K562 (cell line): ENCODE measurements at regions not wholly inside any gene's neighbourhood (a gene's known extent, or its start where the extent isn't known, plus 50 kb on each side); places are given as distances from the start of the nearest gene placed in this dataset.

Experiments used
- ATAC-seq: fragments of 200-7000 bp; cut with Tn5 transposase; 3 replicates; pipeline ENCODE4 v1.9.1; 2020; ENCODE audit warnings: moderate library complexity
- BruUV-seq: library from RNA; stranded (reverse); fragments of 400-500 nt; replicated peaks from 2 replicates; lab custom pipeline; 2021; lab: Mats Ljungman, UMichigan
- CTCF ChIA-PET: fragments of 300-600 bp; formaldehyde crosslinking; extraction: SDS; loops from one replicate; lab custom pipeline; 2021; ENCODE audit warnings: low intra/inter-chr PET ratio; lab: Yijun Ruan, JAX
- POLR2A ChIA-PET: fragments of 300-600, 350-650 bp; sonication (Branson Sonifier 250); formaldehyde crosslinking; extraction: SDS; loops from one replicate; lab custom pipeline; 2021; ENCODE audit warnings: antibody characterized with exemption, inconsistent platforms; lab: Yijun Ruan, JAX
- DNase-seq, 4 experiments: peaks; one replicate each; pipeline versions ENCODE4 v3.0.0 to v3.0.0-alpha.2; 2011 to 2018; ENCODE audit warnings: low spot score in 3 of 4, mixed read lengths in 3 of 4; ENCODE audit errors: extremely low read depth in 1 of 4
- FAIRE-seq: peaks from 2 replicates; lab custom pipeline; 2011; peaks lifted over from hg19 to GRCh38; lab: Jason Lieb, UNC
- H2AFZ ChIP-seq: 2 replicates; pipeline ENCODE4 v1.6.0; 2011; ENCODE audit warnings: low read depth, low read length, control low read depth, inconsistent platforms
- H3K27ac ChIP-seq: fragments of 200-600 bp; 3 replicates; pipeline ENCODE4 v1.8.0; 2011; ENCODE audit warnings: low read depth, mild to moderate bottlenecking, control low read depth, inconsistent platforms, low read length, moderate library complexity, mixed read lengths; ENCODE audit errors: extremely low read depth
- H3K27me3 ChIP-seq, 2 experiments: fragments of 300-600 bp in 1 of 2; 2 replicates in 1 of 2; 3 replicates in 1 of 2; pipeline versions ENCODE4 v1.6.0 to v1.8.0; 2011; ENCODE audit warnings: inconsistent platforms in 2 of 2, low read length in 2 of 2, mild to moderate bottlenecking in 1 of 2, mixed read lengths in 1 of 2, moderate library complexity in 1 of 2; ENCODE audit not compliant: control insufficient read depth in 2 of 2, insufficient read depth in 2 of 2
- H3K36me3 ChIP-seq: fragments of 300-600 bp; 3 replicates; pipeline ENCODE4 v1.8.0; 2011; ENCODE audit warnings: mild to moderate bottlenecking, low read length, inconsistent platforms; ENCODE audit not compliant: control insufficient read depth, insufficient read depth
- H3K4me1 ChIP-seq, 2 experiments: fragments of 200-600 bp in 1 of 2; replicated peaks in 1 of 2; 2 replicates in 1 of 2; 3 replicates in 1 of 2; pipeline versions ENCODE4 v1.5.1 to v1.8.0; 2011; ENCODE audit warnings: inconsistent platforms in 2 of 2, low read length in 2 of 2, mild to moderate bottlenecking in 1 of 2, mixed read lengths in 1 of 2, moderate library complexity in 1 of 2; ENCODE audit not compliant: control insufficient read depth in 2 of 2, insufficient read depth in 2 of 2
- H3K4me2 ChIP-seq: 2 replicates; pipeline ENCODE4 v1.6.1; 2011; ENCODE audit warnings: low read length, control low read depth, inconsistent platforms, mixed read lengths; ENCODE audit not compliant: insufficient read depth
- H3K4me3 ChIP-seq: fragments of 200-600 bp; sonication (generic), shearing (Covaris generic); 2 replicates; pipeline ENCODE4 v1.5.1; 2016; ENCODE audit warnings: control low read depth, inconsistent platforms
- H3K79me2 ChIP-seq: fragments of 200-600 bp; 3 replicates; pipeline ENCODE4 v1.8.0; 2011; ENCODE audit warnings: low read length, inconsistent platforms; ENCODE audit not compliant: control insufficient read depth, insufficient read depth
- H3K9ac ChIP-seq, 2 experiments: 2 replicates each; pipeline versions ENCODE4 v1.6.0 to v1.6.1; 2011; ENCODE audit warnings: low read depth in 2 of 2, low read length in 2 of 2, control low read depth in 1 of 2, inconsistent platforms in 1 of 2, mild to moderate bottlenecking in 1 of 2, mixed read lengths in 1 of 2; ENCODE audit not compliant: insufficient read depth in 1 of 2
- H3K9me1 ChIP-seq: one replicate; pipeline ENCODE4 v1.6.0; 2011; ENCODE audit warnings: inconsistent platforms, mild to moderate bottlenecking, low read length, moderate library complexity; ENCODE audit not compliant: control insufficient read depth, insufficient read depth
- H3K9me3 ChIP-seq: replicated peaks from 2 replicates; pipeline ENCODE4 v1.5.1; 2011; ENCODE audit warnings: low read depth, low read length, inconsistent platforms; ENCODE audit not compliant: control insufficient read depth, insufficient read depth
- H4K20me1 ChIP-seq: replicated peaks from 2 replicates; pipeline ENCODE4 v1.6.1; 2011; ENCODE audit warnings: low read length, inconsistent platforms, mixed read lengths; ENCODE audit not compliant: control insufficient read depth, insufficient read depth
- ARID3A ChIP-seq: IDR thresholded peaks from 2 replicates; pipeline ENCODE4 v1.6.1; 2012; ENCODE audit warnings: low read depth, low read length, improper control_type of control experiment, borderline replicate concordance
- CSDE1 ChIP-seq, 2 experiments: fragments of 450-650 bp; IDR thresholded peaks; 2 replicates each; pipeline ENCODE4 v1.6.1; 2016; ENCODE audit warnings: mild to moderate bottlenecking in 1 of 2
- DMBX1 ChIP-seq: fragments of 250-450 bp; sonication (Bioruptor Pico); IDR thresholded peaks from 2 replicates; pipeline ENCODE4 v1.8.0; 2022; ENCODE audit warnings: inconsistent platforms, mild to moderate bottlenecking, moderate library complexity, borderline replicate concordance
- IFI16 ChIP-seq: fragments of 250-450 bp; sonication (Bioruptor Pico); IDR thresholded peaks from 2 replicates; pipeline ENCODE4 v2.1.2; 2022; ENCODE audit warnings: mild to moderate bottlenecking, inconsistent platforms
- POLR2B ChIP-seq: fragments of 450-650 bp; IDR thresholded peaks from 2 replicates; pipeline ENCODE4 v1.6.1; 2018; ENCODE audit warnings: low read depth; ENCODE audit not compliant: partially characterized antibody
- RBM14 ChIP-seq: fragments of 200-400 bp; formaldehyde crosslinking; IDR thresholded peaks from 2 replicates; pipeline ENCODE4 v1.6.1; 2018; ENCODE audit warnings: low read depth, mild to moderate bottlenecking, low read length, moderate library complexity, borderline replicate concordance; ENCODE audit not compliant: insufficient read depth
- RNF219 ChIP-seq: fragments of 250-450 bp; sonication (Bioruptor Pico); IDR thresholded peaks from 2 replicates; pipeline ENCODE4 v1.5.0; 2022; ENCODE audit warnings: mild to moderate bottlenecking
- SIN3B ChIP-seq: fragments of 450-650 bp; IDR thresholded peaks from 2 replicates; pipeline ENCODE4 v1.6.1; 2017; ENCODE audit warnings: low read depth, mild to moderate bottlenecking, moderate library complexity
- SUPT5H ChIP-seq: fragments of 450-650 bp; IDR thresholded peaks from 2 replicates; pipeline ENCODE4 v1.6.1; 2016
- XRCC3 ChIP-seq: fragments of 450-650 bp; IDR thresholded peaks from 2 replicates; pipeline ENCODE4 v1.6.1; 2017; ENCODE audit warnings: mild to moderate bottlenecking, moderate library complexity
- ZNF449 ChIP-seq: fragments of 250-450 bp; sonication (Bioruptor Pico); IDR thresholded peaks from 2 replicates; pipeline ENCODE4 v1.8.0; 2022; ENCODE audit warnings: moderate library complexity, mild to moderate bottlenecking, inconsistent platforms
- ZNF76 ChIP-seq: fragments of 250-450 bp; sonication (Bioruptor Pico); IDR thresholded peaks from 2 replicates; pipeline ENCODE4 v1.4.0; 2020; ENCODE audit warnings: mild to moderate bottlenecking, moderate library complexity, borderline replicate concordance
- ZNF766 ChIP-seq: fragments of 200-800 bp; sonication (Bioruptor generic); conservative IDR thresholded peaks from 2 replicates; pipeline ENCODE4 v1.6.1; 2016; ENCODE audit warnings: missing genetic modification characterization, missing compliant biosample characterization
- WGBS: fragments of 100-300 bp; shearing (Covaris generic); methylation state at CpG from one replicate; pipeline ENCODE4 v1.1.6; 2016; ENCODE audit warnings: low coverage, mixed read lengths; ENCODE audit not compliant: insufficient coverage; ENCODE audit errors: missing lambda C conversion rate; 5-methylcytosine and 5-hydroxymethylcytosine counted together
- in situ Hi-C: fragments of 300-500 bp; cut with MboI; formaldehyde crosslinking; loops from 4 replicates; pipeline ENCODE4 v1.15.0; 2018; ENCODE audit warnings: inconsistent platforms, mixed read lengths
- intact Hi-C: fragments of 100-400 bp; cut with micrococcal nuclease; formaldehyde crosslinking; loops from 2 replicates; pipeline ENCODE4 v1.14.2; 2022
- TF ChIP-seq, protein P1 (sequence below): fragments of 250-450 bp; sonication (Bioruptor Pico); IDR thresholded peaks from 2 replicates; pipeline ENCODE4 v1.5.0; 2021; ENCODE audit warnings: mild to moderate bottlenecking, borderline replicate concordance
- TF ChIP-seq, protein P2 (sequence below): fragments of 250-450 bp; sonication (Bioruptor Pico); IDR thresholded peaks from 2 replicates; pipeline ENCODE4 v1.8.0; 2021; ENCODE audit warnings: moderate library complexity, mild to moderate bottlenecking, inconsistent platforms

DNA sequence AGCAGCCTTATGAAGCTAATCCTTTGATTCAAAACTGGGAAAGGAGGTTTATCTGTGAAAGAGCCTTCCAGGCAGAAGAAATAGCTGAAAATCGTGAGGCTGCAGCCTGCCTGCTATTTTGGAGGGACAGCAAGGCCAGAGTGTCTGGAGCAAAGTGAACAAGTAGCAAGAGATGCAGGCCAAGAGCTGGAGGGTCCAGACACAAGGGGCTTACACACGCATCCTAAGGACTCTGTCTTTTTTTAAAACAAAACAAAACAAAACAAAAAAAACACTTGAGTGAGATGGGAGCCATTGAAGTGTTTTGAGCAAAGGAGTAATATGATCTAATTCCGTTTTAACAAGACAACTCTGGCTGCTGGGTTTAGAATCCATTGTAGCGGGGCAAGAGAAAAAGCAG is 76.4 kb upstream of the BCAT1 start:
- H3K9ac ChIP-seq, result no peak overlapping the region
- no peak overlapping the region for H3K4me3 ChIP-seq
- DNase-seq, result no peak
- TF ChIP-seq ZNF766 (CRISPR knock-in tag), result no peak
- no peak for TF ChIP-seq ZNF76
- TF ChIP-seq RNF219, result no peak
- no peak for TF ChIP-seq DMBX1
- TF ChIP-seq SIN3B, result no peak
- no peak for TF ChIP-seq ZNF449 (CRISPR knock-in tag)
- TF ChIP-seq CSDE1 (IDR thresholded peaks at IDR 0.05), result no peak
- no peak for TF ChIP-seq RBM14
- no peak for TF ChIP-seq SUPT5H
- TF ChIP-seq ARID3A, result no peak
- TF ChIP-seq, protein P1, sequence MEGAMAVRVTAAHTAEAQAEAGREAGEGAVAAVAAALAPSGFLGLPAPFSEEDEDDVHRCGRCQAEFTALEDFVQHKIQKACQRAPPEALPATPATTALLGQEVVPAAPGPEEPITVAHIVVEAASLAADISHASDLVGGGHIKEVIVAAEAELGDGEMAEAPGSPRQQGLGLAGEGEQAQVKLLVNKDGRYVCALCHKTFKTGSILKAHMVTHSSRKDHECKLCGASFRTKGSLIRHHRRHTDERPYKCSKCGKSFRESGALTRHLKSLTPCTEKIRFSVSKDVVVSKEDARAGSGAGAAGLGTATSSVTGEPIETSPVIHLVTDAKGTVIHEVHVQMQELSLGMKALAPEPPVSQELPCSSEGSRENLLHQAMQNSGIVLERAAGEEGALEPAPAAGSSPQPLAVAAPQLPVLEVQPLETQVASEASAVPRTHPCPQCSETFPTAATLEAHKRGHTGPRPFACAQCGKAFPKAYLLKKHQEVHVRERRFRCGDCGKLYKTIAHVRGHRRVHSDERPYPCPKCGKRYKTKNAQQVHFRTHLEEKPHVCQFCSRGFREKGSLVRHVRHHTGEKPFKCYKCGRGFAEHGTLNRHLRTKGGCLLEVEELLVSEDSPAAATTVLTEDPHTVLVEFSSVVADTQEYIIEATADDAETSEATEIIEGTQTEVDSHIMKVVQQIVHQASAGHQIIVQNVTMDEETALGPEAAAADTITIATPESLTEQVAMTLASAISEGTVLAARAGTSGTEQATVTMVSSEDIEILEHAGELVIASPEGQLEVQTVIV (CRISPR knock-in tag), result no peak
- TF ChIP-seq, protein P2, sequence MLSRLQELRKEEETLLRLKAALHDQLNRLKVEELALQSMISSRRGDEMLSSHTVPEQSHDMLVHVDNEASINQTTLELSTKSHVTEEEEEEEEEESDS (CRISPR knock-in tag), result no peak
- TF ChIP-seq IFI16 (CRISPR knock-in tag), result no peak
- no peak for TF ChIP-seq POLR2B
- no peak for TF ChIP-seq XRCC3
- TF ChIP-seq, all 486 proteins: peak for 0
- Histone ChIP-seq H3K27me3 (peaks cover 4% of the 10 kb centered on the region in 2 experiments; a peak in 4 of 5 replicates), H3K9me1 (no peaks in the 10 kb centered on the region), H4K20me1 (no peaks in the 10 kb centered on the region), H2AFZ (no peak overlapping the region), H3K27ac (no peak overlapping the region), H3K9me3 (no peaks in the 10 kb centered on the region), H3K4me2 (no peak overlapping the region), H3K4me1 (no peaks in the 10 kb centered on the region), H3K36me3 (no peaks in the 10 kb centered on the region), H3K79me2 (no peaks in the 10 kb centered on the region)
- intact Hi-C loops, result no loop called here
- CTCF ChIA-PET, result no interaction called here
- POLR2A ChIA-PET, result interaction anchor here (0.6 to 1.7 kb wide), 5 partner anchors 9 to 233 kb away, joined by 3 to 4 read pairs (median 4); no protein-coding TSS in a partner anchor
- in situ Hi-C loops, result no loop called here
- WGBS, result 2% methylated on average over 4 of the region's 4 CpGs
- no peak for FAIRE-seq
- no peak for ATAC-seq
- no TSS peak for BruUV-seq
